ENCODE measurements at regions not wholly inside any gene's neighbourhood (a gene's known extent, or its start where the extent isn't known, plus 50 kb on each side); places are given as distances from the start of the nearest gene placed in this dataset.

DNA sequence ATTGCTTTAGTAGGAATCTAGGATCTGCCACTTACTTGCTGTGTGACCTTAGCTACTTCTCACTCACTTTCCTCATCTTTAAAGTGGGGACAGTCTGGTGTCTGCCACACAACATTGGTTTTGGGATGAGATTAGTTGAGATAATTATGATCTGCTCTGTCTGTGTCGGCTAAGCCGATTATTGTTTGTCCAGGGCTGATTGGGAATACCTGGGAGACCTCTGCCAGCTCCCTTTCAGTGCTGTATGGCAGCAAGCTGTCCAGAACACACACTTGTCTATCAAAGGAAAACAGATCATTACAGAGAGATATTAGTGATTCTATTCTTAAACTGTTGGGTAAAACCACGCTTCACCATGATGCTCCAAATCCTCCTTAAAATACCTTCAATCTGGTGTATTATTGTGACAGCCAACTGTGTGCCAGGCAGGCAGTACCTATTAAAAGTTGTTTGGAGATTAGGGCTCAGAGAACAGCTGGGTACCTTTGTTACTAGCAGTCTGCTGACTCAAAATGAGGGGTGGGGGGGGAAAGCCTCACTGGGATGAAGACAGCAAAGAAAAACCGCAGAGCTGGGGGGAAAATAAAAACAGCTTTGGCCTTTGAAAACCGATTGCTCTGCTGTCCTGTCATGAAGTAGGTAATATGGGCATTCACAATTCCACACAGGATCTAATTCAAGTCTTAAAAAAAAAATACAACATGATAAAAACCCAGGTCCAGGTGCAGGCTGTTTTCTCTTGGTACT is 458.4 kb upstream of the C9orf72 start:
- H3K4me1 ChIP-seq (ENCODE audit: control insufficient read depth, low read length), result no peaks in the 10 kb centered on the region
- no peak overlapping the region for H3K4me2 ChIP-seq (ENCODE audit: low read length)
- TF ChIP-seq EZH2phosphoT487 (IDR thresholded peaks at IDR 0.05; ENCODE audit: borderline replicate concordance, low read length) (no peak), CTCF (IDR thresholded peaks at IDR 0.05; ENCODE audit: low read depth, low read length, poor library complexity, severe bottlenecking) (no peak)
- no peaks in the 10 kb centered on the region for H3K36me3 ChIP-seq (ENCODE audit: control insufficient read depth, low read length)
- no peaks in the 10 kb centered on the region for H3K9me2 ChIP-seq (replicated peaks; ENCODE audit: control insufficient read depth, low read length)
- no peaks in the 10 kb centered on the region for H4K20me1 ChIP-seq (ENCODE audit: control insufficient read depth, insufficient read depth, low read depth, low read length)
- no peaks in the 10 kb centered on the region for H3K79me2 ChIP-seq (ENCODE audit: control insufficient read depth, low read length)
- no peak overlapping the region for H3K27ac ChIP-seq (ENCODE audit: low read depth, low read length)
- no peaks in the 10 kb centered on the region for H3K27me3 ChIP-seq (ENCODE audit: control insufficient read depth, low read length)
- H3F3A ChIP-seq (ENCODE audit: control insufficient read depth, insufficient read depth), result no peaks in the 10 kb centered on the region
- no peak overlapping the region for H3K4me3 ChIP-seq (ENCODE audit: low read length)
- no peaks in the 10 kb centered on the region for H3K9me3 ChIP-seq (ENCODE audit: control insufficient read depth, insufficient read depth, low read length)

- Histone ChIP-seq H3K9me2 (replicated peaks; ENCODE audit: control insufficient read depth, low read length) (no peaks in the 10 kb centered on the region), H3F3A (ENCODE audit: control insufficient read depth, insufficient read depth) (no peaks in the 10 kb centered on the region), H4K20me1 (ENCODE audit: control insufficient read depth, insufficient read depth, low read depth, low read length) (no peaks in the 10 kb centered on the region), H3K9me3 (ENCODE audit: control insufficient read depth, insufficient read depth, low read length) (no peaks in the 10 kb centered on the region), H3K4me1 (ENCODE audit: control insufficient read depth, low read length) (no peaks in the 10 kb centered on the region), H3K27me3 (ENCODE audit: control insufficient read depth, low read length) (no peaks in the 10 kb centered on the region), H3K36me3 (ENCODE audit: control insufficient read depth, low read length) (no peaks in the 10 kb centered on the region), H3K4me2 (ENCODE audit: low read length) (no peak overlapping the region), H3K4me3 (ENCODE audit: low read length) (no peak overlapping the region), H3K79me2 (ENCODE audit: control insufficient read depth, low read length) (no peaks in the 10 kb centered on the region), H3K27ac (ENCODE audit: low read depth, low read length) (no peak overlapping the region)
- TF ChIP-seq CTCF (IDR thresholded peaks at IDR 0.05; ENCODE audit: low read depth, low read length, poor library complexity, severe bottlenecking) (no peak), EZH2phosphoT487 (IDR thresholded peaks at IDR 0.05; ENCODE audit: borderline replicate concordance, low read length) (no peak)
These were observed 458.9 kb upstream of the C9orf72 start for GRCh38 chr9:28032268-28032590.

GRCh38 chr9:28034242-28034641 is 461.0 kb upstream of the C9orf72 start:
- H3K4me2 ChIP-seq (ENCODE audit: low read length), result no peak overlapping the region
- TF ChIP-seq EZH2phosphoT487 (IDR thresholded peaks at IDR 0.05; ENCODE audit: borderline replicate concordance, low read length) (no peak), CTCF (IDR thresholded peaks at IDR 0.05; ENCODE audit: low read depth, low read length, poor library complexity, severe bottlenecking) (no peak)

More at GRCh38 chr9:28034242-28034641, 461.0 kb upstream of the C9orf72 start:
- Histone ChIP-seq H3K27ac (ENCODE audit: low read depth, low read length) (no peak overlapping the region), H3K4me3 (ENCODE audit: low read length) (no peak overlapping the region), H4K20me1 (ENCODE audit: control insufficient read depth, insufficient read depth, low read depth, low read length) (no peaks in the 10 kb centered on the region), H3K9me3 (ENCODE audit: control insufficient read depth, insufficient read depth, low read length) (no peaks in the 10 kb centered on the region), H3K79me2 (ENCODE audit: control insufficient read depth, low read length) (no peaks in the 10 kb centered on the region), H3K9me2 (replicated peaks; ENCODE audit: control insufficient read depth, low read length) (no peaks in the 10 kb centered on the region), H3K4me1 (ENCODE audit: control insufficient read depth, low read length) (no peaks in the 10 kb centered on the region), H3K36me3 (ENCODE audit: control insufficient read depth, low read length) (no peaks in the 10 kb centered on the region), H3K27me3 (ENCODE audit: control insufficient read depth, low read length) (no peaks in the 10 kb centered on the region), H3F3A (ENCODE audit: control insufficient read depth, insufficient read depth) (no peaks in the 10 kb centered on the region)

Data from DOHH2 (cell line).